ENCODE measurements at regions not wholly inside any gene's neighbourhood (a gene's known extent, or its start where the extent isn't known, plus 50 kb on each side); places are given as distances from the start of the nearest gene placed in this dataset.

- Histone ChIP-seq H3K4me2 (ENCODE audit: low read length) (no peak overlapping the region), H4K20me1 (ENCODE audit: insufficient read depth, low read length) (no peaks in the 10 kb centered on the region), H3K27ac (ENCODE audit: low read length) (no peak overlapping the region), H3K4me1 (ENCODE audit: low read length) (peaks cover 3% of the 10 kb centered on the region; the same call in 1 of the 2 replicates), H3K4me3 (ENCODE audit: low read length) (no peak overlapping the region), H3K9me3 (ENCODE audit: insufficient read depth, low read length) (peaks cover 4% of the 10 kb centered on the region; the same call in 1 of the 2 replicates), H2AFZ (ENCODE audit: low read depth, low read length) (no peak overlapping the region), H3K79me2 (ENCODE audit: low read length) (no peaks in the 10 kb centered on the region), H3K36me3 (replicated peaks; ENCODE audit: low read depth, low read length) (peaks cover 3% of the 10 kb centered on the region), H3K9ac (ENCODE audit: low read length) (no peak overlapping the region), H3K27me3 (ENCODE audit: low read depth, low read length) (no peaks in the 10 kb centered on the region)
- TF ChIP-seq EZH2phosphoT487 (IDR thresholded peaks at IDR 0.05; ENCODE audit: low read depth) (no peak), CTCF (IDR thresholded peaks at IDR 0.05; ENCODE audit: low read depth, low read length) (no peak)
These were observed 204.0 kb upstream of the STARD13 start for GRCh38 chr13:33489563-33489962.

GRCh38 chr13:33490461-33491327 is 205.1 kb upstream of the STARD13 start:
- no peaks in the 10 kb centered on the region for H3K9me3 ChIP-seq (ENCODE audit: insufficient read depth, low read length)
- TF ChIP-seq EZH2phosphoT487 (IDR thresholded peaks at IDR 0.05; ENCODE audit: low read depth) (no peak), CTCF (IDR thresholded peaks at IDR 0.05; ENCODE audit: low read depth, low read length) (no peak)
- H3K9ac ChIP-seq (ENCODE audit: low read length) = no peak overlapping the region
- no peak overlapping the region for H3K27ac ChIP-seq (ENCODE audit: low read length)
- H4K20me1 ChIP-seq (ENCODE audit: insufficient read depth, low read length) = no peaks in the 10 kb centered on the region
- no peak overlapping the region for H3K4me3 ChIP-seq (ENCODE audit: low read length)
- peak overlapping the region; percentile 19; the same call in 1 of the 2 replicates for H2AFZ ChIP-seq (ENCODE audit: low read depth, low read length)
- H3K4me2 ChIP-seq (ENCODE audit: low read length) = no peak overlapping the region
- H3K27me3 ChIP-seq (ENCODE audit: low read depth, low read length) = no peaks in the 10 kb centered on the region
- no peaks in the 10 kb centered on the region for H3K79me2 ChIP-seq (ENCODE audit: low read length)
- no peaks in the 10 kb centered on the region for H3K36me3 ChIP-seq (replicated peaks; ENCODE audit: low read depth, low read length)
- H3K4me1 ChIP-seq (ENCODE audit: low read length) = peaks cover 3% of the 10 kb centered on the region; the same call in 1 of the 2 replicates

- Histone ChIP-seq H3K27ac (ENCODE audit: low read length) (no peak overlapping the region), H3K9ac (ENCODE audit: low read length) (no peak overlapping the region), H4K20me1 (ENCODE audit: insufficient read depth, low read length) (no peaks in the 10 kb centered on the region), H3K4me3 (ENCODE audit: low read length) (no peak overlapping the region), H3K36me3 (replicated peaks; ENCODE audit: low read depth, low read length) (no peaks in the 10 kb centered on the region), H2AFZ (ENCODE audit: low read depth, low read length) (no peak overlapping the region), H3K4me2 (ENCODE audit: low read length) (no peak overlapping the region), H3K9me3 (ENCODE audit: insufficient read depth, low read length) (no peaks in the 10 kb centered on the region), H3K79me2 (ENCODE audit: low read length) (no peaks in the 10 kb centered on the region), H3K4me1 (ENCODE audit: low read length) (no peaks in the 10 kb centered on the region), H3K27me3 (ENCODE audit: low read depth, low read length) (no peaks in the 10 kb centered on the region)
- no peak for TF ChIP-seq EZH2phosphoT487 (IDR thresholded peaks at IDR 0.05; ENCODE audit: low read depth)
- TF ChIP-seq CTCF (IDR thresholded peaks at IDR 0.05; ENCODE audit: low read depth, low read length) = no peak
These were observed 208.3 kb upstream of the STARD13 start for GRCh38 chr13:33493672-33494365.

GRCh38 chr13:33494596-33495204 is 209.1 kb upstream of the STARD13 start:
- no peaks in the 10 kb centered on the region for H3K36me3 ChIP-seq (replicated peaks; ENCODE audit: low read depth, low read length)
- H3K79me2 ChIP-seq (ENCODE audit: low read length) = no peaks in the 10 kb centered on the region
- H2AFZ ChIP-seq (ENCODE audit: low read depth, low read length) = no peak overlapping the region
- no peak overlapping the region for H3K4me3 ChIP-seq (ENCODE audit: low read length)
- TF ChIP-seq CTCF (IDR thresholded peaks at IDR 0.05; ENCODE audit: low read depth, low read length) = no peak
- TF ChIP-seq EZH2phosphoT487 (IDR thresholded peaks at IDR 0.05; ENCODE audit: low read depth) = no peak
- H4K20me1 ChIP-seq (ENCODE audit: insufficient read depth, low read length) = no peaks in the 10 kb centered on the region
- no peaks in the 10 kb centered on the region for H3K9me3 ChIP-seq (ENCODE audit: insufficient read depth, low read length)
- no peaks in the 10 kb centered on the region for H3K27me3 ChIP-seq (ENCODE audit: low read depth, low read length)
- no peak overlapping the region for H3K4me2 ChIP-seq (ENCODE audit: low read length)
- no peak overlapping the region for H3K9ac ChIP-seq (ENCODE audit: low read length)
- H3K4me1 ChIP-seq (ENCODE audit: low read length) = no peaks in the 10 kb centered on the region
- H3K27ac ChIP-seq (ENCODE audit: low read length) = no peak overlapping the region
